ENCODE measurements at regions not wholly inside any gene's neighbourhood (a gene's known extent, or its start where the extent isn't known, plus 50 kb on each side); places are given as distances from the start of the nearest gene placed in this dataset.

DNA sequence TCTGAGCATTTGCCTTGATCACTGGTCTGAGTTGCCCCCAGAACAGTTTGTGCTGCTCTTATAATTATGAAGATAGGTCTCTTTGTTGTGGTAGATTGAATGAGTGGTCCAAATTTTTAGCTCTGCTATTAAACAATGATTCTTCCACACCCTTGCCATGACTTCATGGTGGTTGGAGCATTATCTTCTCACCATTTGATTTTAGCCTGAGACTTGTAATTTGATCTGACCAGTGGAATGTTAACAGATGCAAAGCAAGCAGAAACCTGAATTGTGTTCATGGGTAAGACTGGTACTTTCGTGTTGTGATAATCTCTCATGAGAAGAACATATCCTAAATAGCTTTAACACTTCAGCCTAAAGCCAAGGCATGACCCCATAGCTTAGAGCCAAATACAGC is 139.1 kb downstream of the TFPI2 start:
- ATAC-seq (no peak), FAIRE-seq (no peak), DNase-seq (ENCODE audit: low spot score) (no peak)
- no peaks in the 10 kb centered on the region for H3K9me3 ChIP-seq (ENCODE audit: low read length)
- no TSS peak for BruUV-seq (replicated peaks)
- no peaks in the 10 kb centered on the region for H3K27me3 ChIP-seq (ENCODE audit: control insufficient read depth in 1 of 2, insufficient read depth in 2 of 2, low read length in 2 of 2)
- H3K4me2 ChIP-seq (ENCODE audit: low read depth, low read length), result no peak overlapping the region
- ChIA-PET CTCF (ENCODE audit: low intra/inter-chr PET ratio, low total read pairs) (no interaction called here), POLR2A (no interaction called here)
- H2AFZ ChIP-seq (ENCODE audit: low read length), result no peak overlapping the region
- H3K4me1 ChIP-seq (ENCODE audit: insufficient read depth, low read length), result no peaks in the 10 kb centered on the region
- H3K36me3 ChIP-seq (replicated peaks in 1 of 2; ENCODE audit: control insufficient read depth in 1 of 2, insufficient read depth in 2 of 2, low read length in 2 of 2), result no peaks in the 10 kb centered on the region
- in situ Hi-C loops (cut with HindIII; ENCODE audit: extremely low pct_ligation_motif_present, low pct_unique_long_range_greater_than_20kb) (no loop called here), intact Hi-C loops (cut with micrococcal nuclease; ENCODE audit: unreplicated experiment) (no loop called here)
- no peak overlapping the region for H3K9ac ChIP-seq (ENCODE audit: insufficient read depth, low read depth, low read length)
- TF ChIP-seq NR2F2 (IDR thresholded peaks at IDR 0.05; ENCODE audit: borderline replicate concordance, low read depth) (no peak), RBM39 (IDR thresholded peaks at IDR 0.05; ENCODE audit: low read depth, low read length, poor library complexity, severe bottlenecking) (no peak), ZNF18 (CRISPR knock-in tag; IDR thresholded peaks at IDR 0.05; ENCODE audit: insufficient replicate concordance) (no peak), TGIF2 (CRISPR knock-in tag; IDR thresholded peaks at IDR 0.05) (no peak), ZNF543 (CRISPR knock-in tag; IDR thresholded peaks at IDR 0.05) (no peak), SOX5 (CRISPR knock-in tag; IDR thresholded peaks at IDR 0.05; ENCODE audit: borderline replicate concordance) (no peak), WIZ (CRISPR knock-in tag; IDR thresholded peaks at IDR 0.05) (no peak), ZNF713 (CRISPR knock-in tag; IDR thresholded peaks at IDR 0.05) (no peak), ZNF557 (CRISPR knock-in tag; IDR thresholded peaks at IDR 0.05) (no peak)
- 0% methylated on average over 1 of the region's 1 CpG for WGBS (ENCODE audit: low lambda C conversion rate)
- H4K20me1 ChIP-seq (ENCODE audit: insufficient read depth, low read length), result no peaks in the 10 kb centered on the region
- H3K27ac ChIP-seq (ENCODE audit: extremely low read length, insufficient read depth, low read length), result no peak overlapping the region
- no peak overlapping the region for H3K4me3 ChIP-seq (replicated peaks in 1 of 3; ENCODE audit: insufficient read depth in 1 of 3, low read depth in 2 of 3, low read length in 3 of 3)
- no peaks in the 10 kb centered on the region for H3K79me2 ChIP-seq (ENCODE audit: insufficient read depth, low read length)

GRCh38 chr7:93750986-93751385 is 139.6 kb downstream of the TFPI2 start:
- ATAC-seq, result no peak
- 0% methylated on average over 1 of the region's 1 CpG for WGBS (ENCODE audit: low lambda C conversion rate)
- H3K36me3 ChIP-seq (replicated peaks in 1 of 2; ENCODE audit: control insufficient read depth in 1 of 2, insufficient read depth in 2 of 2, low read length in 2 of 2), result no peaks in the 10 kb centered on the region
- no peak overlapping the region for H3K4me3 ChIP-seq (replicated peaks in 1 of 3; ENCODE audit: insufficient read depth in 1 of 3, low read depth in 2 of 3, low read length in 3 of 3)
- H3K4me1 ChIP-seq (ENCODE audit: insufficient read depth, low read length), result no peaks in the 10 kb centered on the region
- DNase-seq (ENCODE audit: low spot score), result no peak
- no peak overlapping the region for H3K4me2 ChIP-seq (ENCODE audit: low read depth, low read length)
- no peak overlapping the region for H2AFZ ChIP-seq (ENCODE audit: low read length)
- H3K9ac ChIP-seq (ENCODE audit: insufficient read depth, low read depth, low read length), result no peak overlapping the region
- H3K27ac ChIP-seq (ENCODE audit: extremely low read length, insufficient read depth, low read length), result no peak overlapping the region
- no peaks in the 10 kb centered on the region for H3K79me2 ChIP-seq (ENCODE audit: insufficient read depth, low read length)
- ChIA-PET POLR2A (no interaction called here), CTCF (ENCODE audit: low intra/inter-chr PET ratio, low total read pairs) (no interaction called here)
- in situ Hi-C loops (cut with HindIII; ENCODE audit: extremely low pct_ligation_motif_present, low pct_unique_long_range_greater_than_20kb) (no loop called here), intact Hi-C loops (cut with micrococcal nuclease; ENCODE audit: unreplicated experiment) (no loop called here)
- no peak for FAIRE-seq
- H3K9me3 ChIP-seq (ENCODE audit: low read length), result no peaks in the 10 kb centered on the region
- no peaks in the 10 kb centered on the region for H4K20me1 ChIP-seq (ENCODE audit: insufficient read depth, low read length)
- H3K27me3 ChIP-seq (ENCODE audit: control insufficient read depth in 1 of 2, insufficient read depth in 2 of 2, low read length in 2 of 2), result no peaks in the 10 kb centered on the region
- TF ChIP-seq ZNF383 (CRISPR knock-in tag; IDR thresholded peaks at IDR 0.05; ENCODE audit: borderline replicate concordance) (no peak), SOX6 (IDR thresholded peaks at IDR 0.05) (no peak), SOX6 (CRISPR knock-in tag; IDR thresholded peaks at IDR 0.05) (no peak), NFE2L2 (IDR thresholded peaks at IDR 0.05; ENCODE audit: low read length) (no peak)
- no TSS peak for BruUV-seq (replicated peaks)

Measured in HepG2 (cell line).